ENCODE measurements at regions not wholly inside any gene's neighbourhood (a gene's known extent, or its start where the extent isn't known, plus 50 kb on each side); places are given as distances from the start of the nearest gene placed in this dataset.

DNA sequence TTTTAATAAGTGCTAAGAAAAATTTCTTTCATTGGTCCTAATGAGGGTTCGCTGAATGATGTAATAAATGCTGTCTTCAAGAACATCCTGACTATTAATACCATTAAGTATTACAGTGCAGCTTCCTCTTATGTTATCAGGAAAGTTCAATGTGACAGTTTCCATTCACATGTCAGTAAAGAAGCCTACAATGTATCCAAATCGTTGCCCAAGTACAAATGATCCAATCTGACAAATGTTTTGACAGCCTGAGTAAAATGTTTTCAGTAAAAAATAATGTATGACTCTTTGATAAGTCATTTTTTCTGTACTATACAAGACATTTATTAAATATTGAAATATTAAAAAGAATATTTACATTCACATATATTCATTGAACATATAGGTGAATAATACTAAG, 496.1 kb upstream of the MANEA start:
- Histone ChIP-seq H2BK120ac (ENCODE audit: low read depth, low read length, poor library complexity, severe bottlenecking) (no peak overlapping the region), H3K27me3 (ENCODE audit: insufficient read depth, low read length) (no peaks in the 10 kb centered on the region), H3T11ph (ENCODE audit: low read length) (no peak overlapping the region), H3K23me2 (ENCODE audit: insufficient read length, low read depth, low read length, poor library complexity, severe bottlenecking) (no peaks in the 10 kb centered on the region), H2BK15ac (ENCODE audit: low read depth, low read length) (no peak overlapping the region), H3K4me1 (ENCODE audit: insufficient read depth, low read length) (no peaks in the 10 kb centered on the region), H3K27ac (ENCODE audit: insufficient read length, low read depth, low read length) (no peak overlapping the region), H3K9me3 (ENCODE audit: control insufficient read depth, low read depth, low read length) (no peaks in the 10 kb centered on the region), H2AFZ (ENCODE audit: low read length) (no peak overlapping the region), H2BK20ac (ENCODE audit: low read depth, low read length, poor library complexity, severe bottlenecking) (no peak overlapping the region), H3K56ac (ENCODE audit: insufficient read length, low read depth, low read length) (no peak overlapping the region), H3K79me2 (ENCODE audit: insufficient read depth, low read length) (no peaks in the 10 kb centered on the region), H3K79me1 (ENCODE audit: insufficient read depth, low read depth, low read length, poor library complexity, severe bottlenecking) (no peaks in the 10 kb centered on the region), H3K4ac (ENCODE audit: low read depth, low read length) (no peak overlapping the region), H4K8ac (replicated peaks; ENCODE audit: insufficient read length, low read depth, low read length) (no peak overlapping the region), H3K9ac (ENCODE audit: extremely low read depth, insufficient read length, low read length) (no peak overlapping the region), H4K20me1 (ENCODE audit: control insufficient read depth, insufficient read depth, insufficient read length) (no peaks in the 10 kb centered on the region), H4K91ac (ENCODE audit: insufficient read length, low read depth, low read length) (no peak overlapping the region), H4K5ac (ENCODE audit: insufficient read length, low read depth, low read length) (no peak overlapping the region), H3K4me2 (ENCODE audit: insufficient read depth, insufficient read length, low read length) (no peak overlapping the region), H3K18ac (ENCODE audit: insufficient read length, low read depth, low read length) (no peak overlapping the region), H2BK5ac (ENCODE audit: insufficient read length, low read length) (no peak overlapping the region), H2BK12ac (ENCODE audit: insufficient read length, low read depth, low read length) (no peak overlapping the region), H2AK5ac (ENCODE audit: insufficient read length, low read length) (no peak overlapping the region), H3K23ac (ENCODE audit: insufficient read length, low read depth, low read length) (no peak overlapping the region), H3K14ac (ENCODE audit: insufficient read depth, low read length) (no peak overlapping the region)
- DNase-seq, result no peak
- Mint-ChIP-seq H3K27me3 (ENCODE audit: low read depth) (no peaks in the 10 kb centered on the region; the same call in 1 of the 2 replicates), H3K36me3 (ENCODE audit: insufficient read depth in 1 of 3, low read depth in 3 of 3) (no peaks in the 10 kb centered on the region), H3K9me3 (no peaks in the 10 kb centered on the region), H3K4me3 (no peak overlapping the region), H3K4me1 (no peaks in the 10 kb centered on the region), H3K27ac (no peak overlapping the region)
- WGBS (ENCODE audit: extremely low coverage, insufficient read length, low lambda C conversion rate), result no CpG with 5 or more reads among the region's 2 CpGs
- TF ChIP-seq, protein P1, sequence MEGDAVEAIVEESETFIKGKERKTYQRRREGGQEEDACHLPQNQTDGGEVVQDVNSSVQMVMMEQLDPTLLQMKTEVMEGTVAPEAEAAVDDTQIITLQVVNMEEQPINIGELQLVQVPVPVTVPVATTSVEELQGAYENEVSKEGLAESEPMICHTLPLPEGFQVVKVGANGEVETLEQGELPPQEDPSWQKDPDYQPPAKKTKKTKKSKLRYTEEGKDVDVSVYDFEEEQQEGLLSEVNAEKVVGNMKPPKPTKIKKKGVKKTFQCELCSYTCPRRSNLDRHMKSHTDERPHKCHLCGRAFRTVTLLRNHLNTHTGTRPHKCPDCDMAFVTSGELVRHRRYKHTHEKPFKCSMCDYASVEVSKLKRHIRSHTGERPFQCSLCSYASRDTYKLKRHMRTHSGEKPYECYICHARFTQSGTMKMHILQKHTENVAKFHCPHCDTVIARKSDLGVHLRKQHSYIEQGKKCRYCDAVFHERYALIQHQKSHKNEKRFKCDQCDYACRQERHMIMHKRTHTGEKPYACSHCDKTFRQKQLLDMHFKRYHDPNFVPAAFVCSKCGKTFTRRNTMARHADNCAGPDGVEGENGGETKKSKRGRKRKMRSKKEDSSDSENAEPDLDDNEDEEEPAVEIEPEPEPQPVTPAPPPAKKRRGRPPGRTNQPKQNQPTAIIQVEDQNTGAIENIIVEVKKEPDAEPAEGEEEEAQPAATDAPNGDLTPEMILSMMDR (conservative IDR thresholded peaks at IDR 0.05), result no peak

All from H9 (cell line).